Nephron (organoid): ENCODE measurements at regions not wholly inside any gene's neighbourhood (a gene's known extent, or its start where the extent isn't known, plus 50 kb on each side); places are given as distances from the start of the nearest gene placed in this dataset.

Source experiments
- H3K27ac Mint-ChIP-seq, 3 experiments: 2 replicates each; pipeline ENCODE4 v1.8.0; 2020; ENCODE audit warnings: mixed read lengths in 3 of 3, mild to moderate bottlenecking in 2 of 3, moderate library complexity in 1 of 3
- H3K27me3 Mint-ChIP-seq: 2 replicates; pipeline ENCODE4 v1.8.0; 2021; ENCODE audit warnings: low read depth, mild to moderate bottlenecking, moderate library complexity, mixed read lengths
- H3K36me3 Mint-ChIP-seq: 2 replicates; pipeline ENCODE4 v1.8.0; 2020; ENCODE audit warnings: low read depth, mixed read lengths
- H3K4me1 Mint-ChIP-seq: 2 replicates; pipeline ENCODE4 v1.8.0; 2020; ENCODE audit warnings: mixed read lengths
- H3K4me3 Mint-ChIP-seq, 3 experiments: 2 replicates each; pipeline ENCODE4 v1.8.0; 2020; ENCODE audit warnings: mild to moderate bottlenecking in 3 of 3, mixed read lengths in 3 of 3, moderate library complexity in 2 of 3
- H3K9me3 Mint-ChIP-seq: 2 replicates; pipeline ENCODE4 v1.8.0; 2020; ENCODE audit warnings: mixed read lengths
- TF ChIP-seq, protein P1 (sequence below), 3 experiments: fragments of 200-600 bp; sonication (generic); IDR thresholded peaks; one replicate each; pipeline ENCODE4 v1.5.0; 2021; ENCODE audit warnings: antibody characterized with exemption in 3 of 3; ENCODE audit not compliant: unreplicated experiment in 3 of 3

DNA sequence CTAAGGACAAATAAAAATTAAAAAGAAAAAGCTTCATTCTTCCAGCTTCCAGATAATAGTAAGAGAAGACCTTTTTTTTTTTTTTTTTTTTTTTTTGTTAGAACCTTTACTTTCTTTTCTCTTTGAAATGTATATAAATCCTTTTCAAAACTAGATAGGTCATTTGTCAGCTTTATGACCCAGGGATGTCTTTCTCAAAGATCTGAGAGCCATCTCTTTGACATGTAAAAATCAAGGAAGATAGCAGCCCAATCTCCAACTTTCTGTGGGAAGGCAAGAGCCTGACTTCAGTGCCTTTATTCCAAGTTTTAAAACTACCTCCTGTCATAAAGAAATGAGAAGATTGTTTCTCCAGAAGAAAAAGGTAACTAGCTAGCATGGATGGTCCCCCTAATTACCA is 203.3 kb upstream of the LRFN5 start:
- Mint-ChIP-seq H3K27ac (no peak overlapping the region), H3K9me3 (no peaks in the 10 kb centered on the region), H3K27me3 (no peaks in the 10 kb centered on the region), H3K36me3 (no peaks in the 10 kb centered on the region), H3K4me3 (no peak overlapping the region), H3K4me1 (peaks cover 7% of the 10 kb centered on the region)
- TF ChIP-seq, protein P1, sequence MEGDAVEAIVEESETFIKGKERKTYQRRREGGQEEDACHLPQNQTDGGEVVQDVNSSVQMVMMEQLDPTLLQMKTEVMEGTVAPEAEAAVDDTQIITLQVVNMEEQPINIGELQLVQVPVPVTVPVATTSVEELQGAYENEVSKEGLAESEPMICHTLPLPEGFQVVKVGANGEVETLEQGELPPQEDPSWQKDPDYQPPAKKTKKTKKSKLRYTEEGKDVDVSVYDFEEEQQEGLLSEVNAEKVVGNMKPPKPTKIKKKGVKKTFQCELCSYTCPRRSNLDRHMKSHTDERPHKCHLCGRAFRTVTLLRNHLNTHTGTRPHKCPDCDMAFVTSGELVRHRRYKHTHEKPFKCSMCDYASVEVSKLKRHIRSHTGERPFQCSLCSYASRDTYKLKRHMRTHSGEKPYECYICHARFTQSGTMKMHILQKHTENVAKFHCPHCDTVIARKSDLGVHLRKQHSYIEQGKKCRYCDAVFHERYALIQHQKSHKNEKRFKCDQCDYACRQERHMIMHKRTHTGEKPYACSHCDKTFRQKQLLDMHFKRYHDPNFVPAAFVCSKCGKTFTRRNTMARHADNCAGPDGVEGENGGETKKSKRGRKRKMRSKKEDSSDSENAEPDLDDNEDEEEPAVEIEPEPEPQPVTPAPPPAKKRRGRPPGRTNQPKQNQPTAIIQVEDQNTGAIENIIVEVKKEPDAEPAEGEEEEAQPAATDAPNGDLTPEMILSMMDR (IDR thresholded peaks at IDR 0.05; ENCODE audit: unreplicated experiment in 3 of 3): no peak

DNA sequence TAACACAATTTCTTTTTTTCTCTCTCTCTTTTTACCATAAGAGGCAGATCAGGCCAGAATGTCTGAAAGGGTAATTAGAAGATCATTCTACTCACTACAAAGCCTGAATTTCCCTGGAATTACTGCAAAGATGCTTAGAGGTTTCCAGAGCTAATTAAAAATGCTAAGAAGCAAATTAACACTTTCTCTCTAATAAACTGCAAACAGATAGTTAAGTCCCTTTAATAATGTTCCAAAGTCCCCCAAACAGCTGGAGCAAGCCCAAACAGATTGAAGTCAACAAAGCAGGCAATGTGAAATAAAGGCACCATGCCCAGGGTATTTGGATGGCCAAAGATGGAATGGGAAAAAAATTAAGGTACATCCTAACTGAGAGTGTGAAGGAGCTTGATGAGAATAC is 208.8 kb upstream of the LRFN5 start:
- H3K36me3 Mint-ChIP-seq: no peaks in the 10 kb centered on the region
- no peak overlapping the region for H3K4me3 Mint-ChIP-seq
- TF ChIP-seq, protein P1 (IDR thresholded peaks at IDR 0.05; ENCODE audit: unreplicated experiment in 3 of 3): no peak
- H3K4me1 Mint-ChIP-seq: no peaks in the 10 kb centered on the region
- no peaks in the 10 kb centered on the region for H3K9me3 Mint-ChIP-seq
- no peak overlapping the region for H3K27ac Mint-ChIP-seq
- H3K27me3 Mint-ChIP-seq: no peaks in the 10 kb centered on the region

DNA sequence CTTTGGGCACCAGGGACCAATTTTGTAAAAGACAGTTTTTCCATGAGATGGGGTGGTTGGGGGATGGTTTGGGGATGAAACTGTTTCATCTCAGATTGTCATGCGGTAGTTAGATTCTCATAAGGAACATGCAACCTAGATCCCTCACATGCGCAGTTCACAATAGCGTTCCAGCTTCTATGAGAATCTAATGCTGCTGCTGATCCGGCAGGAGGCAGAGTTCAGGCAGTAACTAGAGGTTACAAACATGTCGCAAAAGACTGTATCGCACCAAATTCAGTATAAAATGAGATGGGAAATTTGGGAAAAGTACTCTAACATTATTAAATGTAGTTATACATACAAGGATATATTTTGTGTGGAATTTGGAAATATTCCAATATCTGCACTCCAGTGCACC is 213.2 kb upstream of the LRFN5 start:
- no peak overlapping the region for H3K27ac Mint-ChIP-seq
- H3K27me3 Mint-ChIP-seq: no peaks in the 10 kb centered on the region
- no peaks in the 10 kb centered on the region for H3K9me3 Mint-ChIP-seq
- H3K4me1 Mint-ChIP-seq: no peaks in the 10 kb centered on the region
- TF ChIP-seq, protein P1 (IDR thresholded peaks at IDR 0.05; ENCODE audit: unreplicated experiment in 3 of 3): no peak
- no peaks in the 10 kb centered on the region for H3K36me3 Mint-ChIP-seq
- no peak overlapping the region for H3K4me3 Mint-ChIP-seq

DNA sequence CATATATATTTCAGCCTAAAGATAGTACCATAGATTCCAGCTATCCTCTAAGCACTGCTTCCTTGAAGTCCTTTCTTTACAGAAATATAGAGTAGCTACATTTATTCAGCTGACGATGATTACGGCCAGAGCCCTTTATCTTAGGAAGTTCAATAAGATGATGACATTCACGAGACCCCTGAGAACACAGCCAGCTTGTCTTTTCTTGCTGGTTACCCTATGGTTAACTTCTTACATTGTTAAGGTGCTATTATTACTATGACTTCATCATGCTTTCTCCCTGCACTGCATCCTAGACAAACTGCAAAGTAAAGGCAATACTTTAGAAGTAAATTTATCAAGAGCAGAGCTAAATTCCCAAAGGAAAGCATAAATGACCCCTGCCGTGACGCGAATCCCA is 214.4 kb upstream of the LRFN5 start:
- Mint-ChIP-seq H3K27me3 (no peaks in the 10 kb centered on the region), H3K36me3 (no peaks in the 10 kb centered on the region), H3K27ac (no peak overlapping the region), H3K4me3 (no peak overlapping the region), H3K9me3 (no peaks in the 10 kb centered on the region), H3K4me1 (no peaks in the 10 kb centered on the region)
- TF ChIP-seq, protein P1 (IDR thresholded peaks at IDR 0.05; ENCODE audit: unreplicated experiment in 3 of 3): no peak

DNA sequence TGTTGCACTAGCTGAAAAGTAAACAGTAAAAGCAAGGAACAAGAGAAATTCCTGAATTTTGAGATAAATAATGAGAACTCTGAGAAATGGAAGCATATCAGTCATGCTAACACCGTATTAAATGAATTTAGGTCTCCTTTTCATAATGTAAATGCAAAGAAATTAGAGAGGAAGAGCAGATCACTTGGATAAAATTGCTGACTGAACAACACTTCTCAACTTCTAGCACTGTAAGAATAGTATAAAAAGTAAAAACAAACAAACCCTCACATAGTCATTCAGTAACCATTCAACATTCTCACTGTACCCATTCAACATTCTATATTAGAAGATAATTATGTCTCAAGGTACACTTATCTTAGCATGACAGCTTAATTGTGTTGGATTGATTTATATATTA is 217.3 kb upstream of the LRFN5 start:
- Mint-ChIP-seq H3K4me3 (no peak overlapping the region), H3K36me3 (no peaks in the 10 kb centered on the region), H3K27ac (no peak overlapping the region), H3K4me1 (no peaks in the 10 kb centered on the region), H3K27me3 (no peaks in the 10 kb centered on the region), H3K9me3 (no peaks in the 10 kb centered on the region)
- TF ChIP-seq, protein P1 (IDR thresholded peaks at IDR 0.05; ENCODE audit: unreplicated experiment in 3 of 3): no peak

DNA sequence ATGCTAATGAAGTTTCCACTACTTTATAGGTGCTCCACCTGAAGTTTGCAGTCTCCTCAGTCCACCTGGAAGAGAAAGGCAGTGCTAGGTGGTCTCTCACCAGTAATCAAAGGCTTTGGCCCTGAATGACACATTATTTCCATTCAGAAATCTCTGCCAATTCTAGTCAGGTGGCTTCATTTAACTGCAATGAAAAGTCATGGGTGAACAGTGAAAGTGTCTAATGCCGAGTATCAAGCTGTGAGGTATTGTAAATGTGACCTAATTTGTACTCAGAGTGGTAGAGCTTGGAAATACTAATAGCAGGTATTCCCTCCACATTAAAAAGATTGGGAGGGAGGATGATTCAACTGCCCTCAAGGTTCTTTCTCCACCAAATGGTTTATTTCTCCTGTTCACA is 220.9 kb upstream of the LRFN5 start:
- Mint-ChIP-seq H3K9me3 (no peaks in the 10 kb centered on the region), H3K4me3 (no peak overlapping the region), H3K27ac (no peak overlapping the region), H3K4me1 (no peaks in the 10 kb centered on the region), H3K36me3 (no peaks in the 10 kb centered on the region), H3K27me3 (no peaks in the 10 kb centered on the region)
- TF ChIP-seq, protein P1 (IDR thresholded peaks at IDR 0.05; ENCODE audit: unreplicated experiment in 3 of 3): no peak
